Trophoblast cell (in vitro differentiated cells and primary cell): ENCODE measurements at regions not wholly inside any gene's neighbourhood (a gene's known extent, or its start where the extent isn't known, plus 50 kb on each side); places are given as distances from the start of the nearest gene placed in this dataset.

ENCODE experiments used
- DNase-seq, 2 donors: peaks; one replicate each; pipeline ENCODE4 v3.0.0-alpha.2; 2016
- H2AFZ ChIP-seq: 2 replicates; pipeline ENCODE4 v1.6.1; 2013; ENCODE audit warnings: low read length, moderate library complexity, mild to moderate bottlenecking; ENCODE audit not compliant: insufficient read depth, poor library complexity
- H2AK5ac ChIP-seq: 2 replicates; pipeline ENCODE4 v1.6.1; 2013; ENCODE audit warnings: mild to moderate bottlenecking, low read length
- H2BK120ac ChIP-seq: 2 replicates; pipeline ENCODE4 v1.6.1; 2013; ENCODE audit warnings: low read length, mild to moderate bottlenecking, moderate library complexity; ENCODE audit not compliant: insufficient read depth, poor library complexity
- H2BK12ac ChIP-seq: 2 replicates; pipeline ENCODE4 v1.6.1; 2013; ENCODE audit warnings: mild to moderate bottlenecking, low read length, moderate library complexity
- H2BK5ac ChIP-seq: 2 replicates; pipeline ENCODE4 v1.6.1; 2013; ENCODE audit warnings: low read length, low read depth, moderate library complexity, mild to moderate bottlenecking; ENCODE audit not compliant: poor library complexity
- H3K14ac ChIP-seq: 2 replicates; pipeline ENCODE4 v1.6.1; 2013; ENCODE audit warnings: mild to moderate bottlenecking, low read length
- H3K18ac ChIP-seq: 2 replicates; pipeline ENCODE4 v1.6.1; 2013; ENCODE audit warnings: mild to moderate bottlenecking, low read length
- H3K23ac ChIP-seq: 2 replicates; pipeline ENCODE4 v1.6.1; 2013; ENCODE audit warnings: low read length
- H3K27ac ChIP-seq: 2 replicates; pipeline ENCODE4 v1.5.1; 2013; ENCODE audit warnings: low read depth, mild to moderate bottlenecking, inconsistent platforms, low read length, moderate library complexity
- H3K27me3 ChIP-seq: 2 replicates; pipeline ENCODE4 v1.6.1; 2013; ENCODE audit warnings: inconsistent platforms, mild to moderate bottlenecking, low read length, moderate library complexity; ENCODE audit not compliant: insufficient read depth
- H3K36me3 ChIP-seq, 2 experiments: 1 replicate in 1 of 2; 2 replicates in 1 of 2; pipeline ENCODE4 v1.6.1; 2013; ENCODE audit warnings: low read length in 2 of 2, mild to moderate bottlenecking in 2 of 2, moderate library complexity in 1 of 2; ENCODE audit not compliant: insufficient read depth in 2 of 2, control insufficient read depth in 1 of 2
- H3K4ac ChIP-seq: 2 replicates; pipeline ENCODE4 v1.6.1; 2013; ENCODE audit warnings: low read depth, mild to moderate bottlenecking, low read length, moderate library complexity
- H3K4me1 ChIP-seq, 2 experiments: 1 replicate in 1 of 2; 2 replicates in 1 of 2; pipeline ENCODE4 v1.6.1; 2013; ENCODE audit warnings: low read length in 2 of 2, mild to moderate bottlenecking in 2 of 2, moderate library complexity in 1 of 2; ENCODE audit not compliant: insufficient read depth in 2 of 2, control insufficient read depth in 1 of 2
- H3K4me2 ChIP-seq: 2 replicates; pipeline ENCODE4 v1.6.1; 2013; ENCODE audit warnings: inconsistent platforms, mild to moderate bottlenecking, low read length, moderate library complexity
- H3K4me3 ChIP-seq: 2 replicates; pipeline ENCODE4 v1.5.1; 2013; ENCODE audit warnings: mild to moderate bottlenecking, low read depth, low read length, inconsistent platforms
- H3K79me1 ChIP-seq: one replicate; pipeline ENCODE4 v1.6.1; 2013; ENCODE audit warnings: low read length
- H3K79me2 ChIP-seq: 2 replicates; pipeline ENCODE4 v1.6.1; 2013; ENCODE audit warnings: low read length, mild to moderate bottlenecking; ENCODE audit not compliant: control insufficient read depth, insufficient read depth, poor library complexity
- H3K9ac ChIP-seq: 2 replicates; pipeline ENCODE4 v1.6.1; 2013; ENCODE audit warnings: mild to moderate bottlenecking, low read length
- H3K9me3 ChIP-seq: 2 replicates; pipeline ENCODE4 v1.6.1; 2013; ENCODE audit warnings: low read depth, mild to moderate bottlenecking, control low read depth, inconsistent platforms, low read length; ENCODE audit not compliant: insufficient read depth
- H4K12ac ChIP-seq: 2 replicates; pipeline ENCODE4 v1.6.1; 2013; ENCODE audit warnings: low read depth, mild to moderate bottlenecking, low read length, moderate library complexity
- H4K8ac ChIP-seq: 2 replicates; pipeline ENCODE4 v1.6.1; 2013; ENCODE audit warnings: low read depth, mild to moderate bottlenecking, low read length, moderate library complexity
- H4K91ac ChIP-seq: one replicate; pipeline ENCODE4 v1.6.1; 2013; ENCODE audit warnings: low read depth, mild to moderate bottlenecking, low read length, moderate library complexity
- WGBS: extraction: QIAGEN DNeasy Blood & Tissue Kit; methylation state at CpG from one replicate; pipeline ENCODE4 v1.1.7; 2013; ENCODE audit warnings: missing lambda C conversion rate; ENCODE audit not compliant: insufficient read length, insufficient coverage; ENCODE audit errors: extremely low coverage; 5-methylcytosine and 5-hydroxymethylcytosine counted together

GRCh38 chr3:124125315-124125714 lies 133.4 kb upstream of the ROPN1 start:
- Histone ChIP-seq H3K4ac (no peak overlapping the region), H3K36me3 (no peaks in the 10 kb centered on the region), H3K9ac (no peak overlapping the region), H2AFZ (no peak overlapping the region), H3K79me1 (no peaks in the 10 kb centered on the region), H2BK12ac (no peak overlapping the region), H4K12ac (no peak overlapping the region), H3K27ac (no peak overlapping the region), H2BK120ac (no peak overlapping the region), H3K4me1 (peaks cover 0 to 6% of the 10 kb centered on the region in 2 experiments), H3K79me2 (no peaks in the 10 kb centered on the region), H3K27me3 (no peaks in the 10 kb centered on the region), H3K4me3 (no peak overlapping the region), H4K91ac (no peak overlapping the region), H3K23ac (no peak overlapping the region), H3K14ac (no peak overlapping the region), H3K4me2 (no peak overlapping the region), H3K18ac (no peak overlapping the region), H4K8ac (no peak overlapping the region), H2AK5ac (no peak overlapping the region), H2BK5ac (no peak overlapping the region), H3K9me3 (no peaks in the 10 kb centered on the region)
- WGBS: no CpG with 5 or more reads among the region's 1 CpG
- DNase-seq: no peak

GRCh38 chr3:124126436-124127023 lies 134.6 kb upstream of the ROPN1 start:
- Histone ChIP-seq H4K12ac (no peak overlapping the region), H2BK12ac (no peak overlapping the region), H4K8ac (no peak overlapping the region), H2AK5ac (no peak overlapping the region), H2BK5ac (no peak overlapping the region), H2BK120ac (no peak overlapping the region), H3K79me2 (no peaks in the 10 kb centered on the region), H3K4me3 (no peak overlapping the region), H3K27me3 (no peaks in the 10 kb centered on the region), H3K27ac (no peak overlapping the region), H2AFZ (no peak overlapping the region), H3K9me3 (no peaks in the 10 kb centered on the region), H3K4me2 (no peak overlapping the region), H3K36me3 (no peaks in the 10 kb centered on the region), H3K14ac (no peak overlapping the region), H3K23ac (no peak overlapping the region), H4K91ac (no peak overlapping the region), H3K4ac (no peak overlapping the region), H3K4me1 (peaks cover 0 to 6% of the 10 kb centered on the region in 2 experiments), H3K9ac (no peak overlapping the region), H3K18ac (no peak overlapping the region), H3K79me1 (no peaks in the 10 kb centered on the region)
- no peak for DNase-seq
- no CpG with 5 or more reads among the region's 1 CpG for WGBS

- Histone ChIP-seq H4K12ac (no peak overlapping the region), H3K4ac (no peak overlapping the region), H4K91ac (no peak overlapping the region), H3K27me3 (no peaks in the 10 kb centered on the region), H2BK5ac (no peak overlapping the region), H2AFZ (no peak overlapping the region), H3K79me1 (no peaks in the 10 kb centered on the region), H3K23ac (no peak overlapping the region), H3K79me2 (no peaks in the 10 kb centered on the region), H3K9me3 (no peaks in the 10 kb centered on the region), H3K4me2 (no peak overlapping the region), H2BK120ac (no peak overlapping the region), H3K36me3 (no peaks in the 10 kb centered on the region), H2BK12ac (no peak overlapping the region), H3K9ac (no peak overlapping the region), H3K18ac (no peak overlapping the region), H2AK5ac (no peak overlapping the region), H3K27ac (no peak overlapping the region), H3K4me1 (peaks cover 0 to 2% of the 10 kb centered on the region in 2 experiments), H3K4me3 (no peak overlapping the region), H3K14ac (no peak overlapping the region), H4K8ac (no peak overlapping the region)
- DNase-seq: no peak
These were observed 139.2 kb upstream of the ROPN1 start for GRCh38 chr3:124131158-124131557.

- Histone ChIP-seq H3K23ac (no peak overlapping the region), H2BK5ac (no peak overlapping the region), H3K79me2 (no peaks in the 10 kb centered on the region), H3K4ac (no peak overlapping the region), H2BK120ac (no peak overlapping the region), H4K12ac (no peak overlapping the region), H3K79me1 (no peaks in the 10 kb centered on the region), H3K9me3 (no peaks in the 10 kb centered on the region), H3K18ac (no peak overlapping the region), H4K91ac (no peak overlapping the region), H3K9ac (no peak overlapping the region), H3K4me1 (peaks cover 0 to 2% of the 10 kb centered on the region in 2 experiments), H3K4me2 (no peak overlapping the region), H2BK12ac (no peak overlapping the region), H3K27me3 (no peaks in the 10 kb centered on the region), H2AFZ (no peak overlapping the region), H3K14ac (no peak overlapping the region), H3K27ac (no peak overlapping the region), H3K36me3 (no peaks in the 10 kb centered on the region), H4K8ac (no peak overlapping the region), H3K4me3 (no peak overlapping the region), H2AK5ac (no peak overlapping the region)
- peak in 1 of 2 donors; percentile 10 for DNase-seq
- no CpG with 5 or more reads among the region's 2 CpGs for WGBS
These were observed 139.7 kb upstream of the ROPN1 start for GRCh38 chr3:124131580-124131979.
